ENCODE measurements at regions not wholly inside any gene's neighbourhood (a gene's known extent, or its start where the extent isn't known, plus 50 kb on each side); places are given as distances from the start of the nearest gene placed in this dataset.

DNA sequence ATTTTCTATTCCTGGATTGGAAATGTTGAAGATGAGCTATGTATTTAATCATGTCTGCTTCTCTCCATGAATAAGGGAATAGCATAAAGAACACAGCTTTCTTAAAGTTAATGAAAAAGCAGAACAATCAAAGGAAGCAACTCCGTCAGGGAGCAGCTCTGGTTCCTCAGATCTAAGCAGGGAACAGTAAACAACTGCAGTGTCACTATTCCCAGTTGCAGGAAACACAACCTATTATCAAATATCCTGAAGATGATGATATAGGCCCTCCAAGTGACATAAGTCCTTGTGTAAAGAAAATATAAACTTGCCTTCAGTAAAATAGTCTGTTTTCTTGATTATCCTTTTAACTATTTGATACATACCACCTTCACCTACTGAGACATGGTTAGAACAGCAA lies 228.1 kb downstream of the KCNC2 start:
- TF ChIP-seq, protein P1, sequence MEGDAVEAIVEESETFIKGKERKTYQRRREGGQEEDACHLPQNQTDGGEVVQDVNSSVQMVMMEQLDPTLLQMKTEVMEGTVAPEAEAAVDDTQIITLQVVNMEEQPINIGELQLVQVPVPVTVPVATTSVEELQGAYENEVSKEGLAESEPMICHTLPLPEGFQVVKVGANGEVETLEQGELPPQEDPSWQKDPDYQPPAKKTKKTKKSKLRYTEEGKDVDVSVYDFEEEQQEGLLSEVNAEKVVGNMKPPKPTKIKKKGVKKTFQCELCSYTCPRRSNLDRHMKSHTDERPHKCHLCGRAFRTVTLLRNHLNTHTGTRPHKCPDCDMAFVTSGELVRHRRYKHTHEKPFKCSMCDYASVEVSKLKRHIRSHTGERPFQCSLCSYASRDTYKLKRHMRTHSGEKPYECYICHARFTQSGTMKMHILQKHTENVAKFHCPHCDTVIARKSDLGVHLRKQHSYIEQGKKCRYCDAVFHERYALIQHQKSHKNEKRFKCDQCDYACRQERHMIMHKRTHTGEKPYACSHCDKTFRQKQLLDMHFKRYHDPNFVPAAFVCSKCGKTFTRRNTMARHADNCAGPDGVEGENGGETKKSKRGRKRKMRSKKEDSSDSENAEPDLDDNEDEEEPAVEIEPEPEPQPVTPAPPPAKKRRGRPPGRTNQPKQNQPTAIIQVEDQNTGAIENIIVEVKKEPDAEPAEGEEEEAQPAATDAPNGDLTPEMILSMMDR (IDR thresholded peaks at IDR 0.05) = no peak
- no peak for TF ChIP-seq ZFX (IDR thresholded peaks at IDR 0.05; ENCODE audit: borderline replicate concordance)
